BLaER1 treated with 17β-estradiol and CSF1 and Interleukin-3, amounts not matched to agents 10 nM and 100 nM (cell line): ENCODE measurements at regions not wholly inside any gene's neighbourhood (a gene's known extent, or its start where the extent isn't known, plus 50 kb on each side); places are given as distances from the start of the nearest gene placed in this dataset.

Source experiments
- H3K27ac ChIP-seq, 11 experiments: shearing (Covaris generic); formaldehyde crosslinking; 2 replicates each; pipeline ENCODE4 v1.8.1; 2022
- H3K27me3 ChIP-seq, 11 experiments: shearing (Covaris generic); formaldehyde crosslinking; 2 replicates each; pipeline ENCODE4 v1.8.1; 2022
- H3K36me3 ChIP-seq, 11 experiments: shearing (Covaris generic); formaldehyde crosslinking; 2 replicates each; pipeline ENCODE4 v1.8.1; 2022
- H3K4me1 ChIP-seq, 10 experiments: shearing (Covaris generic); formaldehyde crosslinking; 2 replicates each; pipeline ENCODE4 v1.8.1; 2022
- H3K4me2 ChIP-seq, 11 experiments: shearing (Covaris generic); formaldehyde crosslinking; 2 replicates each; pipeline ENCODE4 v1.8.1; 2022
- H3K4me3 ChIP-seq, 10 experiments: shearing (Covaris generic); formaldehyde crosslinking; 2 replicates each; pipeline ENCODE4 v1.8.1; 2022
- H3K9ac ChIP-seq, 11 experiments: shearing (Covaris generic); formaldehyde crosslinking; 2 replicates each; pipeline ENCODE4 v1.8.1; 2022
- H3K9me3 ChIP-seq, 11 experiments: shearing (Covaris generic); formaldehyde crosslinking; replicated peaks in 1 of 11; 2 replicates each; pipeline ENCODE4 v1.8.1; 2022
- H4K20me1 ChIP-seq, 11 experiments: shearing (Covaris generic); formaldehyde crosslinking; 2 replicates each; pipeline ENCODE4 v1.8.1; 2022
- Cebpa-rat ChIP-seq, 11 experiments: shearing (Covaris generic); IDR thresholded peaks; 2 replicates each; pipeline ENCODE4 v1.8.1; 2022

DNA sequence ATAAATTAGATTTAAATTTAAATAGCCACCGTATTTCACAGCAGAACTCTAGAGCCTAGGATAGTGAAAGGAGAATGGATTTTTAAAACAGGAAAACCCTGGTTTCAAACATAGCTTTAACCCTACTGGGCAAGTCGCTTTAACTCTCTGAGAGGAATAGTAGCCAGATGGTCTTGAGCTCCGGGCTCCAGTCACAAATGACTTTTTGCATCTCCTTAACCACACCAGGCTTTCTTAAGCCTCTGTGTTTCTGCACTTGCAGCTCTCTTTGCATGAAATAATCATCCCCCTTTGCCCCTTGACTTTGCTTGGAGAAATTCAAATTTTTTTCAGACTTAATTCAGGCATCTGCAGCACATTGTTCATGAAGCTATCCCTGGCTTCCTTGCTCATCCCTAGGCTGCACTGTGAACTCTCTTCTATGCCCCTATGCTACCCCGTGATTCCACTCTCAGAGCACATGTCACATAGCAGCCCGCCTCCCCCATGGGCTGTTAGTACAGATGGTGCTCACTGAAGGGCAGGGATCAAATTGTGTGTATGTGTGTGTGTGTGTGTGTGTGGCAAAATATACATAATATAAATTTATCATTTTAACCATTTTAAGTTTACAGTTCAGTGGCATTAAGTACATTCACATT lies 68.8 kb upstream of the DAB1 start:
- H3K4me2 ChIP-seq = no peak overlapping the region
- H3K27me3 ChIP-seq = no peaks in the 10 kb centered on the region
- H3K27ac ChIP-seq = no peak overlapping the region
- no peak overlapping the region for H3K9ac ChIP-seq
- no peak overlapping the region for H3K4me3 ChIP-seq
- no peaks in the 10 kb centered on the region for H3K36me3 ChIP-seq
- no peak for TF ChIP-seq Cebpa-rat (IDR thresholded peaks at IDR 0.05)
- no peaks in the 10 kb centered on the region for H4K20me1 ChIP-seq
- H3K4me1 ChIP-seq = peaks cover 0 to 9% (median 0%) of the 10 kb centered on the region in 10 experiments; a peak in 3 of 20 replicates
- H3K9me3 ChIP-seq = no peaks in the 10 kb centered on the region; a peak in 1 of 22 replicates

GRCh38 chr1:57489358-57490036 lies 65.6 kb upstream of the DAB1 start:
- peak overlapping the region in 2 of 11 experiments; percentile 21 to 37; a peak in 3 of 22 replicates for H3K4me2 ChIP-seq
- no peak for TF ChIP-seq Cebpa-rat (IDR thresholded peaks at IDR 0.05)
- no peak overlapping the region for H3K9ac ChIP-seq
- no peak overlapping the region for H3K27ac ChIP-seq
- no peaks in the 10 kb centered on the region for H3K36me3 ChIP-seq
- H3K9me3 ChIP-seq = no peaks in the 10 kb centered on the region; a peak in 1 of 22 replicates
- H4K20me1 ChIP-seq = no peaks in the 10 kb centered on the region
- H3K4me3 ChIP-seq = no peak overlapping the region
- peaks cover 0 to 9% (median 0%) of the 10 kb centered on the region in 10 experiments; a peak in 3 of 20 replicates for H3K4me1 ChIP-seq
- no peaks in the 10 kb centered on the region for H3K27me3 ChIP-seq

- Histone ChIP-seq H4K20me1 (no peaks in the 10 kb centered on the region), H3K4me2 (no peak overlapping the region), H3K27ac (no peak overlapping the region), H3K9me3 (no peaks in the 10 kb centered on the region), H3K36me3 (no peaks in the 10 kb centered on the region), H3K4me1 (peaks cover 0 to 9% (median 0%) of the 10 kb centered on the region in 10 experiments; a peak in 3 of 20 replicates), H3K27me3 (no peaks in the 10 kb centered on the region), H3K9ac (no peak overlapping the region), H3K4me3 (no peak overlapping the region)
- no peak for TF ChIP-seq Cebpa-rat (IDR thresholded peaks at IDR 0.05)
Observed at GRCh38 chr1:57485643-57486042, 61.8 kb upstream of the DAB1 start.

- no peak overlapping the region for H3K9ac ChIP-seq
- no peaks in the 10 kb centered on the region for H3K36me3 ChIP-seq
- no peaks in the 10 kb centered on the region for H4K20me1 ChIP-seq
- H3K4me1 ChIP-seq = no peaks in the 10 kb centered on the region
- H3K9me3 ChIP-seq = no peaks in the 10 kb centered on the region
- H3K27me3 ChIP-seq = no peaks in the 10 kb centered on the region
- H3K4me2 ChIP-seq = no peak overlapping the region
- TF ChIP-seq Cebpa-rat (IDR thresholded peaks at IDR 0.05) = no peak
- no peak overlapping the region for H3K27ac ChIP-seq
- H3K4me3 ChIP-seq = no peak overlapping the region
Observed at GRCh38 chr1:57483954-57484353, 60.1 kb upstream of the DAB1 start.

GRCh38 chr1:57479471-57479870 lies 55.6 kb upstream of the DAB1 start:
- Histone ChIP-seq H3K36me3 (no peaks in the 10 kb centered on the region), H3K9ac (no peak overlapping the region), H3K27me3 (no peaks in the 10 kb centered on the region), H3K4me3 (no peak overlapping the region), H3K9me3 (no peaks in the 10 kb centered on the region), H4K20me1 (no peaks in the 10 kb centered on the region), H3K4me1 (no peaks in the 10 kb centered on the region), H3K4me2 (no peak overlapping the region), H3K27ac (no peak overlapping the region)
- no peak for TF ChIP-seq Cebpa-rat (IDR thresholded peaks at IDR 0.05)

GRCh38 chr1:57475366-57475765 lies 51.5 kb upstream of the DAB1 start:
- Histone ChIP-seq H3K4me3 (no peak overlapping the region), H3K9me3 (0 out of 22 replicates have a peak, but pooled peaks cover 0 to 7% (median 0%) of the 10 kb centered on the region in 11 experiments), H3K9ac (no peak overlapping the region), H3K4me1 (no peaks in the 10 kb centered on the region), H3K4me2 (no peak overlapping the region), H3K27me3 (no peaks in the 10 kb centered on the region), H3K27ac (no peak overlapping the region), H4K20me1 (no peaks in the 10 kb centered on the region), H3K36me3 (no peaks in the 10 kb centered on the region)
- no peak for TF ChIP-seq Cebpa-rat (IDR thresholded peaks at IDR 0.05)

DNA sequence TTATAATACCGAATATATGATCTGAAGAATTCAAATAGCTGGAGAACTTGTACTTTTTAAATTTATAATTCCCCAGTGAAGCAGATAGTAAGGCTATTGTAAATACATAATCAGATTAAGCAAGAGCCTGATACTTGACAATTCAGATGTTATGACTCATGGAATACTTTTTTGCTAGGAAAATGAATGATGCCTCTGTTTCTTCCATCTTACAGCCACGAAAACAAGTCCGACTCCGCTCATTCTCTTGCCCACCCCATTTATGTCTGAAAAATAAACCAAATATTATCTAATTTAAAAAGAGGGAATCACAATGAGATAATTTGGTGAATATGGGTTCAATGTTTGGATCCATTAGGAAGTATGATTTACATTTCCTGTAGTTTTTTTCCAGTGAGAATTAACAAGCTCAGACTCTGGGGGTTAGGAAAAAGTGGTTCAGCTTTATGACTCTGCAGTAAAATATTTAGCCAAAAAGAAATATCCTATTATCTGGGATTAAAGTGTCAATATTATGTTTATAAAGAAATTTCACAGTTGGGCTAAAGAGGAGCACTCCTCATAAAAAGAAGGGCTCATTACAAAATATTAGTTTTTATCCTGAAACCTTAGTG lies 50.4 kb upstream of the DAB1 start:
- H3K4me3 ChIP-seq = no peak overlapping the region
- TF ChIP-seq Cebpa-rat (IDR thresholded peaks at IDR 0.05) = no peak
- no peaks in the 10 kb centered on the region for H4K20me1 ChIP-seq
- H3K4me2 ChIP-seq = no peak overlapping the region
- H3K27ac ChIP-seq = no peak overlapping the region
- no peak overlapping the region for H3K9ac ChIP-seq
- no peaks in the 10 kb centered on the region for H3K4me1 ChIP-seq
- H3K9me3 ChIP-seq = 0 out of 22 replicates have a peak, but pooled peaks cover 0 to 7% (median 0%) of the 10 kb centered on the region in 11 experiments
- no peaks in the 10 kb centered on the region for H3K36me3 ChIP-seq
- no peaks in the 10 kb centered on the region for H3K27me3 ChIP-seq
